ENCODE measurements at regions not wholly inside any gene's neighbourhood (a gene's known extent, or its start where the extent isn't known, plus 50 kb on each side); places are given as distances from the start of the nearest gene placed in this dataset.

DNA sequence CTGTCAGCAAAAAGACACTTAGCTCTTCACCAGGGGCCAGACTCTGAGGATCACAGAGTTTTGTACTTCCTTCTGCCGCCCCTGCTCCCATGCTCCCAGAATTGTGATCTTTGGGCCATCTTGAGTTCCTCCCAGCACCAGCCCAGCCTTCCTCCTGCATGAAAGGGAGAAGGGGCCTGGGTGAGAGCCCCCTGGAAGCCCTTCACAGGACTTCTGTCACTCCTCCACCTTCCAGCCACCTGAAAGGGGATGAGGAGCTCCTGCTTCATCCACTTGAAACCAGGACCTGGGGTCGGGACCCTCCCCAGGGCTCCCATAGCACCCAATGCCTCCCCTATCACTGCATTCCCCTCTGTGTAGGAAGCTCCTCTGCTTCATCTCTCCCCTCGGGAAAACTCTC is 174.2 kb downstream of the BUD13 start:
- no peak for DNase-seq (ENCODE audit: low spot score)

- DNase-seq (ENCODE audit: low spot score), result no peak
Observed at GRCh38 chr11:116598036-116598435, 174.8 kb downstream of the BUD13 start.

- DNase-seq (ENCODE audit: low spot score), result no peak
Observed at GRCh38 chr11:116596346-116597260, 176.2 kb downstream of the BUD13 start.

GRCh38 chr11:116595305-116595880 is 177.4 kb downstream of the BUD13 start:
- no peak for DNase-seq (ENCODE audit: low spot score)

GRCh38 chr11:116590844-116591570 is 181.8 kb downstream of the BUD13 start:
- DNase-seq (ENCODE audit: low spot score), result no peak

DNA sequence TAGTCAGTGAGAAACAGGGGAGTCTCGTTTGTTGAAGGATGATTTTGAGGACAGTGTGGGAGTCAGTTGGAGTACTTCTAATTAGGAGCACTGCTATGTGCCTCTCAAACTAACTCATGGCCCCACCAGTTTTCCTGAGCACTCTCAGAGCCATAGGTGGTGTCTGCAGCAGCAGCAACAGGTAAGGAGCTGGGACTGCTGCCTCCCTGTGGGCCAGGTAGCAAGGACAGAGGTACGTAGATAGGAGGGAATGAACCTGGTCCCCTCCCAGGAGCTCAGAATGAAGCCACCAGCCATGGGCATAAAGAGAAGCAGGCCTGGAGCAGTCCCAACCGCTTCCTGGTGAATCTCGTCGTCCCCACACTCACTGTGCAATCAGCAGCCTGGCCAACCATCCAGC is 183.4 kb downstream of the BUD13 start:
- no peak for DNase-seq (ENCODE audit: low spot score)

- no peak for DNase-seq (ENCODE audit: low spot score)
Observed at GRCh38 chr11:116586392-116586791, 186.4 kb downstream of the BUD13 start.

DNA sequence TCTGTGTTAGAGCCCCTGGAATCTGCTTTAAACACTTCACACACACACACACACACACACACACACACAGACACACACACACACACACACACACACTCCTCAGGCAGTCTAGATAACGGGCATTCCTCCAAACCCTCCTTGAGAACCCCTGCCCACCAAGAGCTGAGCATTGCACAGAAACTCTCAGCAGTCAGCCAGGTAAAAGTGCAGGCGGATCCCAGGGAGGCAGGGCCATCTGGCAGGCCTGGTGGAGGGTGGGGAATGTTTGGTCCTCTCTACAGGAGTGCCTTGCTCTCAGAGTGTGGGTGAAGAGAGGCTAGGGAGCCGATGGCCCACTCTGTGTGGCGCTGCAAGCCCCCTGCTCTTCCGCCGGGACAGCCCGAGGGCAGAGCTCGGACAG is 190.2 kb downstream of the BUD13 start:
- no peak for DNase-seq (ENCODE audit: low spot score)

- no peak for DNase-seq (ENCODE audit: low spot score)
Observed at GRCh38 chr11:116581349-116581748, 191.4 kb downstream of the BUD13 start.

DNA sequence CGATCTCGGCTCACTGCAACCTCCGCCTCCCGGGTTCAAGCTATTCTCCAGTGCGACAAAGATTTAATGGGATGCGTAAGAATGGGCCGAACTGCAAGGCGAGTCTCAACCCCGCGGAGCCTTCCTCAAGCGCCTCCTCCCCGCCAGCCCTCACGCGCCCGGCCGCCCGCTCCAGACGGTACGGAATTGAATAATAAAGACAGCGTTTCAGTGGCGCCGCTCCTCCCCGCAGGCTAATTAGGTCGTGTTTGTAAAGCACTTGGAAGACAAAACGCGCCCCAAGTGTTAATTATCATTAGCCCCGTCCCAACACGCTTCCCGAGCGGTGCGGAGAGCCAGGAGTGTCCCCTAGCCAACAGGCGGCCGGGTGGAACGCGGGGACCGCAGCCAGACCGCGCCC is 192.0 kb downstream of the BUD13 start:
- DNase-seq (ENCODE audit: low spot score), result peak; percentile 24

GRCh38 chr11:116579857-116580727 is 192.7 kb downstream of the BUD13 start:
- no peak for DNase-seq (ENCODE audit: low spot score)

GRCh38 chr11:116579031-116579653 is 193.6 kb downstream of the BUD13 start:
- peak; percentile 33 for DNase-seq (ENCODE audit: low spot score)

DNA sequence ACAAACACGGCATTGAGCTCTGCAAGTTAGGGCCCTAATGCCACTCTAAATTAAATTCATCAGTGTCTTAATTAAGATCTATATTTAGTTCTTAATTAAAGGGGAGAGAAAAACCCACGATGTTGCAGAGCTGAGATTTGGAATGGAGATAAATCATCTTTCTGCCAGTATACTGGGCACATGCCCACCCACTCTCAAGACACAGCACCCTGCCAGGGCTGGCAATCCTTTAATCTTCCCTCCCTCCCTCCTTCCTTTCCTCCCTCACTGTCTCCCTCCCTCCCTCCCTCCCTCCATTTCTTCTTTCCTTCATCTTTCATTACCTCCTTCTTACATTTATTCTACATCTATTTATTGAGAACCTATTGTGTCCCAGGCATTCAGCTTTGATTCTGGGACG is 194.8 kb downstream of the BUD13 start:
- DNase-seq (ENCODE audit: low spot score), result no peak

DNA sequence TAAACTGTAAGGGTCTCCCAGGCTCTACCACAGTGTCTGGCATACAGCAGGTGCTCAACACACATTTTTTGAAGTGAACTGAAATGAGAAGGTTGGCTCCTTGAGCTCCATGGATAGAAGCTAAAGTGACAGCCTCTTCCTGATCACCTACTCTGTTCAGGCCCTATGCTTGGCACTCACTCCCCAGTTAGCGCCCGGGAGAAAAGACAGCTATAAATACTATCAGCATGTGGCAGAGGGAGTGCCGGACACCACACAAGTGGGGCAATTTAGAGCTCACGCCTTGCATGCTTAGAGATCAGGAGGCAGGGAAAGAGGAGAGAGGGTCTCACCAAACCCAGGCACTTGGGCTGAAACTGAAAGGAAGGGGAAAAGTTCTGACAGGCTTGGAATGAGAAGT is 195.5 kb downstream of the BUD13 start:
- DNase-seq (ENCODE audit: low spot score), result no peak

DNA sequence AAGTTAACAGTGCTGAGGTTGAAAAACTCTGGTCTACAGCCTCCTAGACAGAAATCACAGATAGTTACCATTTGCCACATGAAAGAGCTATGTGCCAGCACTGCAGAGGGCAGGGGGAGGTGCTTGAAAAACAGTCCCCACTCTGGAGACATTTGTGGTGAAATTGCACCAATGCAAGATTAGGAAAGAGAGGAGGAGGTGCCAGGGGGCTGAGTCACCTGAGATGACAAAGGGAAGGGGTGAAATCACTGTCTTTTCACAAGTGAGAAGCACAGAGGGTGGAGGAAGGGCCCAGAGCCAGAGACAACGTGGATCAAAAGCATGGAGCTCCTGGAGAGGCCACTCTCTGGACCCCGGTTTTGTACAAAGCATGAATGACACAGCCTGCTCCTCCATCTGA is 196.3 kb downstream of the BUD13 start:
- DNase-seq (ENCODE audit: low spot score), result no peak

GRCh38 chr11:116567721-116568242 is 205.0 kb downstream of the BUD13 start:
- no peak for DNase-seq (ENCODE audit: low spot score)

GRCh38 chr11:116563712-116564047 is 209.1 kb downstream of the BUD13 start:
- DNase-seq (ENCODE audit: low spot score), result no peak

DNA sequence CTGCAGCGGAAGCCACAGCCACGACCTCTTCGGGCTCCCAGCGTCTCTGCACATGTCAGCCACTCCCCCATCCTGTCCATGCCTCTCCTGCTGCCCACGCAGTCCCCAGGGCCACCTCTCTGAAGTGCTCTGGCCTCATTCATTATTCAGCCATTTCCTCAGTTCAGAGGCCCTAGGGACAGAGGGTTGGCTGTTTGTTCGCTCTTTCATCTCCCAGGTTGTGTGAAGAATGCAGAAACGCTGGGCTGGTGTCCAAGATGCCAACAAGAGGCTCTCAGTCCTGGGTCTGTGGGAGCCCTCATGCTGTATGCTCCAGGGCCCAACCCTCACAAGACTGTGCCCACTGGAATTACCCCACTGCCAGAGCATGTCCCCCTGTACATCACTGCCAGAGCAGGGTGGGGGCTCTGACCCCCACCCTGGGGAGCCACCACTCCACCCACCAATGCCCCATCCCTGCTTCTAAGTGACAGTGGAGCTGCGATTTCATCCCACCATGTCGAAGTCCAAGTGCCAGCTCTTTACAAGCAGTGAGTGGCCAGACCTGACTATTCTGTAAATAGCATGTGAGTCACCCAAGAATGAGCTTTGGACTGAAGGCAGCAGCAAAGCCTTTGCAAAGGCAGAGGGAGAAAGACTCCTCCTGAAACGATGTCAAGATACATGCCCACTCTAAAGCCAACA is 209.6 kb downstream of the BUD13 start:
- peak; percentile 72 for DNase-seq (ENCODE audit: low spot score)

- DNase-seq (ENCODE audit: low spot score), result no peak
Observed at GRCh38 chr11:116560589-116560988, 212.2 kb downstream of the BUD13 start.

DNA sequence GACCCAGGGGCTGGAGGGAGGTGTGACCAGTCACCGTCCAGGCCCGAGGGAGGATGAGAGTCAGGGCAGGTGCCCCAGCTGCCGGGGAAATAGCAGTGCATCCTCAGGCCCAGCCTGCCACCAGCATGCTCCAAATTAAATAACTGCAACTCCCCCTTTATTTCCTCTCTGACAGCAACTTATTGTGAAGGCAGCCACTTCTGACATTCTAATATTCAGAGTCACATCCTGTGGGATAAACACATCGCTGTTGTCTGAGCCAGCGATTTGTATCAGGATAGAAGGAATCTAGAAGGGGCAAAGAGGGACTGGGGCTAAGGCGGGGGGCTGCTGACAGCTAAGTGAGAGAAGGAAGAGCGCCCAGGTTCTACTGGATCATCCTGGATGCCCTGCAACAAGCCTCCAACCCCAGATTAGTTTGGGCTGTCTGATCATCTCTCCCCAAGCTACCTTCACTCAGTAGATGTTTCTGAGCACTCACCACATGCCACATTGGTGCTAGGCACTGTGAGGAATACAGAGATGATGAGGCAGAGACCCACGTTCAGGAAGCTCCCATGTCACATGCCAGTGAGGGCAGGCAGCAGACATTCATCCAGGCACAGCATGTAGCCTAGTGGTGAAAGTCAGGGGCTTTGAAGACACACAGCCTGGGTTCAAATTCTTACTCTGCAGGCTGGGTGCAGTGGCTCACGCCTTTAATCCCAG is 214.1 kb downstream of the BUD13 start:
- DNase-seq (ENCODE audit: low spot score), result no peak
